ENCODE measurements at regions not wholly inside any gene's neighbourhood (a gene's known extent, or its start where the extent isn't known, plus 50 kb on each side); places are given as distances from the start of the nearest gene placed in this dataset.

GRCh38 chr6:18733921-18734550 lies 346.9 kb downstream of the RNF144B start:
- no peak for DNase-seq (ENCODE audit: low read depth)
- no peak overlapping the region for H3K4me3 ChIP-seq (ENCODE audit: low read depth, low read length)
- TF ChIP-seq CTCF (IDR thresholded peaks at IDR 0.05; ENCODE audit: low read depth, low read length) (no peak), MYC (IDR thresholded peaks at IDR 0.05; ENCODE audit: low read depth, low read length) (no peak), POLR2A (IDR thresholded peaks at IDR 0.05; ENCODE audit: extremely low read depth, insufficient read length) (no peak), MAX (IDR thresholded peaks at IDR 0.05; ENCODE audit: low read depth, low read length) (no peak)

GRCh38 chr6:18741741-18742140 lies 354.6 kb downstream of the RNF144B start:
- DNase-seq (ENCODE audit: low read depth): no peak
- TF ChIP-seq MAX (IDR thresholded peaks at IDR 0.05; ENCODE audit: low read depth, low read length): no peak
- no peak for TF ChIP-seq POLR2A (IDR thresholded peaks at IDR 0.05; ENCODE audit: extremely low read depth, insufficient read length)
- no peak for TF ChIP-seq MYC (IDR thresholded peaks at IDR 0.05; ENCODE audit: low read depth, low read length)
- no peak for TF ChIP-seq CTCF (IDR thresholded peaks at IDR 0.05; ENCODE audit: low read depth, low read length)
- no peak overlapping the region for H3K4me3 ChIP-seq (ENCODE audit: low read depth, low read length)

GRCh38 chr6:18742406-18742805 lies 355.3 kb downstream of the RNF144B start:
- TF ChIP-seq MYC (IDR thresholded peaks at IDR 0.05; ENCODE audit: low read depth, low read length) (no peak), POLR2A (IDR thresholded peaks at IDR 0.05; ENCODE audit: extremely low read depth, insufficient read length) (no peak), MAX (IDR thresholded peaks at IDR 0.05; ENCODE audit: low read depth, low read length) (no peak), CTCF (IDR thresholded peaks at IDR 0.05; ENCODE audit: low read depth, low read length) (no peak)
- DNase-seq (ENCODE audit: low read depth): no peak
- no peak overlapping the region for H3K4me3 ChIP-seq (ENCODE audit: low read depth, low read length)

GRCh38 chr6:18746727-18747126 lies 359.6 kb downstream of the RNF144B start:
- DNase-seq (ENCODE audit: low read depth): no peak
- no peak overlapping the region for H3K4me3 ChIP-seq (ENCODE audit: low read depth, low read length)
- TF ChIP-seq POLR2A (IDR thresholded peaks at IDR 0.05; ENCODE audit: extremely low read depth, insufficient read length) (no peak), MAX (IDR thresholded peaks at IDR 0.05; ENCODE audit: low read depth, low read length) (no peak), MYC (IDR thresholded peaks at IDR 0.05; ENCODE audit: low read depth, low read length) (no peak)

GRCh38 chr6:18748314-18748713 lies 361.2 kb downstream of the RNF144B start:
- no peak overlapping the region for H3K4me3 ChIP-seq (ENCODE audit: low read depth, low read length)
- DNase-seq (ENCODE audit: low read depth): no peak
- TF ChIP-seq CTCF (IDR thresholded peaks at IDR 0.05; ENCODE audit: low read depth, low read length) (no peak), MYC (IDR thresholded peaks at IDR 0.05; ENCODE audit: low read depth, low read length) (no peak), POLR2A (IDR thresholded peaks at IDR 0.05; ENCODE audit: extremely low read depth, insufficient read length) (no peak), MAX (IDR thresholded peaks at IDR 0.05; ENCODE audit: low read depth, low read length) (no peak)

GRCh38 chr6:18752278-18753068 lies 365.3 kb downstream of the RNF144B start:
- no peak overlapping the region for H3K4me3 ChIP-seq (ENCODE audit: low read depth, low read length)
- TF ChIP-seq CTCF (IDR thresholded peaks at IDR 0.05; ENCODE audit: low read depth, low read length) (no peak), POLR2A (IDR thresholded peaks at IDR 0.05; ENCODE audit: extremely low read depth, insufficient read length) (no peak), MAX (IDR thresholded peaks at IDR 0.05; ENCODE audit: low read depth, low read length) (no peak), MYC (IDR thresholded peaks at IDR 0.05; ENCODE audit: low read depth, low read length) (no peak)
- no peak for DNase-seq (ENCODE audit: low read depth)
